GM12878 (cell line): ENCODE measurements at regions not wholly inside any gene's neighbourhood (a gene's known extent, or its start where the extent isn't known, plus 50 kb on each side); places are given as distances from the start of the nearest gene placed in this dataset.

ENCODE experiments used
- ATAC-seq: fragments of 200-7000 bp; cut with Tn5 transposase; 3 replicates; pipeline ENCODE4 v1.9.1; 2020; ENCODE audit warnings: mild to moderate bottlenecking, moderate library complexity
- BruUV-seq: library from RNA; stranded (reverse); fragments of 400-500 nt; replicated peaks from 2 replicates; lab custom pipeline; 2021; lab: Mats Ljungman, UMichigan
- CTCF ChIA-PET: fragments of 300-600 bp; sonication (Branson Sonifier 250); formaldehyde crosslinking; extraction: SDS; loops from one replicate; lab custom pipeline; 2021; ENCODE audit warnings: inconsistent platforms; lab: Yijun Ruan, JAX
- POLR2A ChIA-PET: fragments of 350-600 bp; formaldehyde crosslinking; extraction: SDS; loops from one replicate; lab custom pipeline; 2021; ENCODE audit warnings: inconsistent platforms; lab: Charles Lee
- RAD21 ChIA-PET: fragments of 300-600 bp; sonication (Branson Sonifier 250); formaldehyde crosslinking; loops from one replicate; lab custom pipeline; 2023; ENCODE audit warnings: antibody characterized with exemption; ENCODE audit not compliant: unreplicated experiment; lab: Charles Lee
- SMC1A ChIA-PET: fragments of 300-600 bp; sonication (Branson Sonifier 250); formaldehyde crosslinking; loops from one replicate; lab custom pipeline; 2023; ENCODE audit not compliant: unreplicated experiment, uncharacterized antibody; lab: Charles Lee
- DNase-seq: peaks from one replicate; pipeline ENCODE4 v3.0.0-alpha.2; 2011; ENCODE audit warnings: low read depth, low spot score
- FAIRE-seq: peaks from 3 replicates; lab custom pipeline; 2011; peaks lifted over from hg19 to GRCh38; lab: Jason Lieb, UNC
- H2AFZ ChIP-seq: 2 replicates; pipeline ENCODE4 v1.6.0; 2011; ENCODE audit warnings: low read depth, low read length, control low read depth; ENCODE audit not compliant: control insufficient read depth
- H3K27ac ChIP-seq: 2 replicates; pipeline ENCODE4 v1.5.1; 2011; ENCODE audit warnings: control low read depth; ENCODE audit not compliant: control insufficient read depth, insufficient read depth
- H3K27me3 ChIP-seq, 2 experiments: replicated peaks in 1 of 2; 2 replicates each; pipeline versions ENCODE4 v1.6.0 to v1.6.1; 2011; ENCODE audit warnings: low read length in 1 of 2; ENCODE audit not compliant: control insufficient read depth in 2 of 2, insufficient read depth in 2 of 2
- H3K36me3 ChIP-seq, 2 experiments: 2 replicates each; pipeline ENCODE4 v1.5.1; 2011; ENCODE audit warnings: low read length in 1 of 2; ENCODE audit not compliant: control insufficient read depth in 2 of 2, insufficient read depth in 2 of 2
- H3K4me1 ChIP-seq: 2 replicates; pipeline ENCODE4 v1.6.1; 2011; ENCODE audit warnings: mild to moderate bottlenecking, low read length, moderate library complexity, mixed read lengths; ENCODE audit not compliant: control insufficient read depth, insufficient read depth
- H3K4me2 ChIP-seq: 2 replicates; pipeline ENCODE4 v1.6.0; 2011; ENCODE audit warnings: control low read depth; ENCODE audit not compliant: control insufficient read depth, insufficient read depth
- H3K4me3 ChIP-seq: fragments of 200-600 bp; sonication (generic); 2 replicates; pipeline ENCODE4 v1.5.1; 2016
- H3K79me2 ChIP-seq: 2 replicates; pipeline ENCODE4 v1.6.0; 2011; ENCODE audit warnings: low read length; ENCODE audit not compliant: control insufficient read depth, insufficient read depth
- H3K9ac ChIP-seq: 2 replicates; pipeline ENCODE4 v1.8.0; 2011; ENCODE audit warnings: low read length, control low read depth, mixed read lengths; ENCODE audit not compliant: control insufficient read depth, insufficient read depth
- H3K9me3 ChIP-seq: replicated peaks from 3 replicates; pipeline ENCODE4 v1.5.1; 2011; ENCODE audit warnings: mild to moderate bottlenecking, low read length; ENCODE audit not compliant: control insufficient read depth, insufficient read depth
- H4K20me1 ChIP-seq: 2 replicates; pipeline ENCODE4 v1.6.0; 2011; ENCODE audit not compliant: control insufficient read depth, insufficient read depth
- HSF1 ChIP-seq: fragments of 150-350 bp; IDR thresholded peaks from 2 replicates; pipeline ENCODE4 v1.6.1; 2014; ENCODE audit warnings: mild to moderate bottlenecking, low read depth, low read length
- IRF4 ChIP-seq: IDR thresholded peaks from 2 replicates; pipeline ENCODE4 v1.6.1; 2011; ENCODE audit warnings: low read depth, low read length
- KLF5 ChIP-seq: fragments of 450-650 bp; IDR thresholded peaks from 2 replicates; pipeline ENCODE4 v1.6.1; 2014; ENCODE audit warnings: mild to moderate bottlenecking; ENCODE audit not compliant: partially characterized antibody
- PBX3 ChIP-seq: IDR thresholded peaks from 2 replicates; pipeline ENCODE4 v1.6.1; 2011; ENCODE audit warnings: mild to moderate bottlenecking, low read depth, low read length, moderate library complexity; ENCODE audit not compliant: insufficient replicate concordance
- SIX5 ChIP-seq: IDR thresholded peaks from 2 replicates; pipeline ENCODE4 v1.6.1; 2011; ENCODE audit warnings: mild to moderate bottlenecking, low read depth, low read length, moderate library complexity; ENCODE audit not compliant: severe bottlenecking
- SRF ChIP-seq, 2 experiments: IDR thresholded peaks; 2 replicates each; pipeline ENCODE4 v1.6.1; 2011; ENCODE audit warnings: low read depth in 2 of 2, low read length in 2 of 2, mild to moderate bottlenecking in 1 of 2, moderate library complexity in 1 of 2
- ZBTB11 ChIP-seq: fragments of 450-650 bp; formaldehyde crosslinking; IDR thresholded peaks from 2 replicates; pipeline ENCODE4 v1.5.0; 2022; ENCODE audit warnings: mild to moderate bottlenecking, missing genetic modification characterization
- ZNF384 ChIP-seq: IDR thresholded peaks from 2 replicates; pipeline ENCODE4 v1.6.1; 2012; ENCODE audit warnings: low read depth, mild to moderate bottlenecking, low read length, improper control_type of control experiment, borderline replicate concordance
- WGBS: methylation state at CpG from one replicate; pipeline ENCODE4 v1.1.6; 2016; ENCODE audit warnings: low lambda C conversion rate; ENCODE audit not compliant: insufficient replicate concordance, insufficient coverage; ENCODE audit errors: missing lambda C conversion rate; 5-methylcytosine and 5-hydroxymethylcytosine counted together
- in situ Hi-C: fragments of 300-500 bp; cut with MboI; formaldehyde crosslinking; loops from 9 replicates; pipeline ENCODE4 v1.14.3; 2018; ENCODE audit warnings: mixed read lengths
- intact Hi-C: fragments of 100-400 bp; cut with micrococcal nuclease; formaldehyde crosslinking; loops from one replicate; pipeline ENCODE4 v1.14.2; 2022; ENCODE audit not compliant: unreplicated experiment

GRCh38 chr3:78004571-78004970 is 964.7 kb downstream of the ROBO2 start:
- no peaks in the 10 kb centered on the region for H3K4me1 ChIP-seq
- in situ Hi-C loops, result no loop called here
- ChIA-PET RAD21 (interaction anchor here (1.7 kb wide), 1 partner anchor 9 kb away, joined by 3 read pairs; no protein-coding TSS in a partner anchor), POLR2A (no interaction called here), CTCF (no interaction called here), SMC1A (no interaction called here)
- H3K27ac ChIP-seq, result no peak overlapping the region
- FAIRE-seq (no peak), DNase-seq (no peak), ATAC-seq (no peak)
- no peak overlapping the region for H3K4me2 ChIP-seq
- intact Hi-C loops, result no loop called here
- no peaks in the 10 kb centered on the region for H3K27me3 ChIP-seq
- no peak overlapping the region for H2AFZ ChIP-seq
- 2% methylated on average over 2 of the region's 2 CpGs for WGBS
- H3K79me2 ChIP-seq, result no peaks in the 10 kb centered on the region
- H3K4me3 ChIP-seq, result no peak overlapping the region
- H3K9me3 ChIP-seq, result no peaks in the 10 kb centered on the region
- BruUV-seq, result no TSS peak
- H3K9ac ChIP-seq, result no peak overlapping the region
- no peaks in the 10 kb centered on the region for H3K36me3 ChIP-seq
- no peak for TF ChIP-seq SRF (IDR thresholded peaks at IDR 0.05; ENCODE audit: low read depth in 2 of 2, low read length in 2 of 2)
- no peak for TF ChIP-seq IRF4
- TF ChIP-seq KLF5, result no peak
- TF ChIP-seq PBX3, result no peak
- no peak for TF ChIP-seq SIX5
- TF ChIP-seq ZBTB11 (CRISPR knock-in tag), result no peak
- no peak for TF ChIP-seq ZNF384
- TF ChIP-seq HSF1, result no peak
- H4K20me1 ChIP-seq, result no peaks in the 10 kb centered on the region
